Neural cell (in vitro differentiated cells): ENCODE measurements at regions not wholly inside any gene's neighbourhood (a gene's known extent, or its start where the extent isn't known, plus 50 kb on each side); places are given as distances from the start of the nearest gene placed in this dataset.

Experiments used
- H2AFZ ChIP-seq: fragments of 200-600, 300-800 bp; sonication (generic), shearing (Covaris generic); 2 replicates; pipeline ENCODE4 v1.6.0; 2014; ENCODE audit warnings: low read depth, mild to moderate bottlenecking, antibody characterized with exemption, low read length, moderate library complexity
- H3F3A ChIP-seq: fragments of 200-600 bp; shearing (Covaris generic); 2 replicates; pipeline ENCODE4 v1.6.1; 2016; ENCODE audit warnings: mild to moderate bottlenecking, moderate library complexity, mixed read lengths, antibody characterized with exemption, low read length; ENCODE audit not compliant: insufficient read depth, poor library complexity, severe bottlenecking
- H3K27ac ChIP-seq: fragments of 200-600, 300-800 bp; sonication (generic), shearing (Covaris generic); 2 replicates; pipeline ENCODE4 v1.5.1; 2014; ENCODE audit warnings: mild to moderate bottlenecking, low read length, moderate library complexity
- H3K27me3 ChIP-seq: fragments of 300-800, 200-600 bp; sonication (generic), shearing (Covaris generic); 2 replicates; pipeline ENCODE4 v1.6.0; 2014; ENCODE audit warnings: mild to moderate bottlenecking, low read depth, low read length, moderate library complexity; ENCODE audit not compliant: insufficient read depth
- H3K36me3 ChIP-seq: fragments of 300-800, 200-600 bp; sonication (generic), shearing (Covaris generic); 2 replicates; pipeline ENCODE4 v1.5.1; 2014; ENCODE audit warnings: mild to moderate bottlenecking, antibody characterized with exemption, low read length, moderate library complexity; ENCODE audit not compliant: insufficient read depth
- H3K4me2 ChIP-seq: fragments of 300-800, 200-600 bp; sonication (generic), shearing (Covaris generic); 2 replicates; pipeline ENCODE4 v1.6.0; 2014; ENCODE audit warnings: mild to moderate bottlenecking, low read length
- H3K4me3 ChIP-seq: fragments of 300-800, 200-600 bp; sonication (generic), shearing (Covaris generic); 2 replicates; pipeline ENCODE4 v1.5.1; 2014; ENCODE audit warnings: mild to moderate bottlenecking, low read length, moderate library complexity
- H3K79me2 ChIP-seq: fragments of 200-600 bp; shearing (Covaris generic); replicated peaks from 2 replicates; pipeline ENCODE4 v1.6.0; 2014; ENCODE audit warnings: mild to moderate bottlenecking, low read length, moderate library complexity; ENCODE audit not compliant: insufficient read depth
- H3K9ac ChIP-seq: fragments of 300-800, 200-600 bp; sonication (generic), shearing (Covaris generic); 2 replicates; pipeline ENCODE4 v1.6.1; 2016; ENCODE audit warnings: mild to moderate bottlenecking, low read length, mixed read lengths
- H3K9me2 ChIP-seq: fragments of 200-600 bp; shearing (Covaris generic); 2 replicates; pipeline ENCODE4 v1.6.1; 2016; ENCODE audit warnings: mild to moderate bottlenecking, low read length, mixed read lengths; ENCODE audit not compliant: insufficient read depth
- H3K9me3 ChIP-seq: fragments of 200-600, 300-800 bp; sonication (generic), shearing (Covaris generic); 2 replicates; pipeline ENCODE4 v1.6.1; 2016; ENCODE audit warnings: mild to moderate bottlenecking, mixed run types, low read length, moderate library complexity, mixed read lengths
- H4K20me1 ChIP-seq: fragments of 200-600 bp; shearing (Covaris generic); 2 replicates; pipeline ENCODE4 v1.6.1; 2016; ENCODE audit warnings: mild to moderate bottlenecking, mixed run types; ENCODE audit not compliant: insufficient read depth
- EP300 ChIP-seq: fragments of 450-650 bp; conservative IDR thresholded peaks from 2 replicates; pipeline ENCODE4 v1.6.1; 2014; ENCODE audit warnings: antibody characterized with exemption, mild to moderate bottlenecking, moderate library complexity; ENCODE audit not compliant: poor library complexity, severe bottlenecking
- EZH2 ChIP-seq: fragments of 200-600, 300-800 bp; shearing (Covaris generic), sonication (generic); IDR thresholded peaks from 2 replicates; pipeline ENCODE4 v1.6.1; 2014; ENCODE audit warnings: antibody characterized with exemption, low read length, borderline replicate concordance, mild to moderate bottlenecking; ENCODE audit not compliant: insufficient read depth, poor library complexity, severe bottlenecking
- MXI1 ChIP-seq: fragments of 450-650 bp; conservative IDR thresholded peaks from 2 replicates; pipeline ENCODE4 v1.6.1; 2014; ENCODE audit warnings: antibody characterized with exemption, mild to moderate bottlenecking; ENCODE audit not compliant: poor library complexity, severe bottlenecking
- POLR2AphosphoS5 ChIP-seq: IDR thresholded peaks from 2 replicates; pipeline ENCODE4 v1.6.1; 2012
- RAD21 ChIP-seq: fragments of 450-650 bp; conservative IDR thresholded peaks from 2 replicates; pipeline ENCODE4 v1.6.1; 2014; ENCODE audit warnings: antibody characterized with exemption, mild to moderate bottlenecking, moderate library complexity
- SMC3 ChIP-seq: fragments of 450-650 bp; conservative IDR thresholded peaks from 2 replicates; pipeline ENCODE4 v1.6.1; 2014; ENCODE audit warnings: antibody characterized with exemption, mild to moderate bottlenecking, moderate library complexity; ENCODE audit not compliant: poor library complexity
- TAF1 ChIP-seq: IDR thresholded peaks from 2 replicates; pipeline ENCODE4 v1.6.1; 2012; ENCODE audit warnings: low read depth
- TF ChIP-seq, protein P1 (sequence below): IDR thresholded peaks from 2 replicates; pipeline ENCODE4 v1.6.1; 2012; ENCODE audit warnings: borderline replicate concordance
- TF ChIP-seq, protein P2 (sequence below): fragments of 450-650 bp; IDR thresholded peaks from 2 replicates; pipeline ENCODE4 v1.5.1; 2014; ENCODE audit warnings: antibody characterized with exemption, mild to moderate bottlenecking, moderate library complexity; ENCODE audit not compliant: poor library complexity, severe bottlenecking

DNA sequence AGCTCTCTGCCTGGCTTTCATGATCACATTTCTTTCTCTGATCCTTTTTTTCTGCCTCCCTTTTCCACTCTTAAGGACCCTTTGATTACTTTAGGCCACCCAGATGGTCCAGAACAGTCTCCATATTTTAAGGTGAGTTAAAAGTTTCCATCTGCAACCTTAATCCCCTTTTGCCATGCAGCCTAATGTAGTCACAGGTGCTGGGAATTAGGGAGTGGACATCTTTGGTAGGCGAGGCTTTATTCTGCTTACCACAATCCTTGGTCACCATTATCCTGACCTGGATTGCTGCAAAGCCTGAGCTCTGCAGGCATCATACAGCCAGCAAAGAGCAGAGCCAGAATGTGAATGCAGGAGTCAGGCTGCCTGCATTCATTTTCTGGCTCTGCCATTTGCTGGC, 95.9 kb downstream of the XCL2 start:
- Histone ChIP-seq H3K4me2 (no peak overlapping the region), H3K9me2 (no peaks in the 10 kb centered on the region), H3K9ac (no peak overlapping the region), H3K27ac (no peak overlapping the region), H3K27me3 (no peaks in the 10 kb centered on the region), H4K20me1 (no peaks in the 10 kb centered on the region), H3K36me3 (no peaks in the 10 kb centered on the region), H3K9me3 (no peaks in the 10 kb centered on the region), H3K79me2 (no peaks in the 10 kb centered on the region), H2AFZ (no peak overlapping the region), H3F3A (no peaks in the 10 kb centered on the region), H3K4me3 (no peak overlapping the region)
- TF ChIP-seq, protein P1, sequence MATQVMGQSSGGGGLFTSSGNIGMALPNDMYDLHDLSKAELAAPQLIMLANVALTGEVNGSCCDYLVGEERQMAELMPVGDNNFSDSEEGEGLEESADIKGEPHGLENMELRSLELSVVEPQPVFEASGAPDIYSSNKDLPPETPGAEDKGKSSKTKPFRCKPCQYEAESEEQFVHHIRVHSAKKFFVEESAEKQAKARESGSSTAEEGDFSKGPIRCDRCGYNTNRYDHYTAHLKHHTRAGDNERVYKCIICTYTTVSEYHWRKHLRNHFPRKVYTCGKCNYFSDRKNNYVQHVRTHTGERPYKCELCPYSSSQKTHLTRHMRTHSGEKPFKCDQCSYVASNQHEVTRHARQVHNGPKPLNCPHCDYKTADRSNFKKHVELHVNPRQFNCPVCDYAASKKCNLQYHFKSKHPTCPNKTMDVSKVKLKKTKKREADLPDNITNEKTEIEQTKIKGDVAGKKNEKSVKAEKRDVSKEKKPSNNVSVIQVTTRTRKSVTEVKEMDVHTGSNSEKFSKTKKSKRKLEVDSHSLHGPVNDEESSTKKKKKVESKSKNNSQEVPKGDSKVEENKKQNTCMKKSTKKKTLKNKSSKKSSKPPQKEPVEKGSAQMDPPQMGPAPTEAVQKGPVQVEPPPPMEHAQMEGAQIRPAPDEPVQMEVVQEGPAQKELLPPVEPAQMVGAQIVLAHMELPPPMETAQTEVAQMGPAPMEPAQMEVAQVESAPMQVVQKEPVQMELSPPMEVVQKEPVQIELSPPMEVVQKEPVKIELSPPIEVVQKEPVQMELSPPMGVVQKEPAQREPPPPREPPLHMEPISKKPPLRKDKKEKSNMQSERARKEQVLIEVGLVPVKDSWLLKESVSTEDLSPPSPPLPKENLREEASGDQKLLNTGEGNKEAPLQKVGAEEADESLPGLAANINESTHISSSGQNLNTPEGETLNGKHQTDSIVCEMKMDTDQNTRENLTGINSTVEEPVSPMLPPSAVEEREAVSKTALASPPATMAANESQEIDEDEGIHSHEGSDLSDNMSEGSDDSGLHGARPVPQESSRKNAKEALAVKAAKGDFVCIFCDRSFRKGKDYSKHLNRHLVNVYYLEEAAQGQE = no peak
- TF ChIP-seq SMC3 (no peak), RAD21 (no peak), TAF1 (no peak), MXI1 (no peak), EZH2 (no peak), POLR2AphosphoS5 (no peak), EP300 (no peak)
- TF ChIP-seq, protein P2, sequence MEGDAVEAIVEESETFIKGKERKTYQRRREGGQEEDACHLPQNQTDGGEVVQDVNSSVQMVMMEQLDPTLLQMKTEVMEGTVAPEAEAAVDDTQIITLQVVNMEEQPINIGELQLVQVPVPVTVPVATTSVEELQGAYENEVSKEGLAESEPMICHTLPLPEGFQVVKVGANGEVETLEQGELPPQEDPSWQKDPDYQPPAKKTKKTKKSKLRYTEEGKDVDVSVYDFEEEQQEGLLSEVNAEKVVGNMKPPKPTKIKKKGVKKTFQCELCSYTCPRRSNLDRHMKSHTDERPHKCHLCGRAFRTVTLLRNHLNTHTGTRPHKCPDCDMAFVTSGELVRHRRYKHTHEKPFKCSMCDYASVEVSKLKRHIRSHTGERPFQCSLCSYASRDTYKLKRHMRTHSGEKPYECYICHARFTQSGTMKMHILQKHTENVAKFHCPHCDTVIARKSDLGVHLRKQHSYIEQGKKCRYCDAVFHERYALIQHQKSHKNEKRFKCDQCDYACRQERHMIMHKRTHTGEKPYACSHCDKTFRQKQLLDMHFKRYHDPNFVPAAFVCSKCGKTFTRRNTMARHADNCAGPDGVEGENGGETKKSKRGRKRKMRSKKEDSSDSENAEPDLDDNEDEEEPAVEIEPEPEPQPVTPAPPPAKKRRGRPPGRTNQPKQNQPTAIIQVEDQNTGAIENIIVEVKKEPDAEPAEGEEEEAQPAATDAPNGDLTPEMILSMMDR = no peak

DNA sequence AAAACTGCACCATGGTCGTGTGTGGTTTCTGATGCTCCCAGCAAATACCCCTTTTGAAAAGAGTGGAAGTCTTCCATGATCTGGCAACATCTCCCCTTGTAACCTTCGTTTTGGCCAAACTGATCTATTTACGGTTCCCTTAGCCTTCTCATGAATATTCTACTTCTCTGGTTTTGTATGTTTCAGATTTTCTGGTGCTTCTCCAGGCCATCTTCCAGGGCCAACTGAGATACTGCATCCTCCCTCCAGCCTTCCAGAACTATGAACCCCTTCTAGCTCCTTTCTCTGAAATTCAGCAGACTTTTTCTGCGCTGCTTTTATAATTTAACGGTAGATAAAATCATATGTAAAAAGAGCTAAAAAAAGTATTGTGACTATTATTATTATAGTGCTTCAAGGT, 97.7 kb downstream of the XCL2 start:
- Histone ChIP-seq H4K20me1 (no peaks in the 10 kb centered on the region), H3K36me3 (no peaks in the 10 kb centered on the region), H3K9me3 (no peaks in the 10 kb centered on the region), H3K4me3 (no peak overlapping the region), H3K27ac (no peak overlapping the region), H3K4me2 (no peak overlapping the region), H2AFZ (no peak overlapping the region), H3K27me3 (no peaks in the 10 kb centered on the region), H3F3A (no peaks in the 10 kb centered on the region), H3K9me2 (no peaks in the 10 kb centered on the region), H3K79me2 (no peaks in the 10 kb centered on the region), H3K9ac (no peak overlapping the region)
- TF ChIP-seq EP300 (no peak), MXI1 (no peak), TAF1 (no peak), RAD21 (no peak), POLR2AphosphoS5 (no peak), EZH2 (no peak), SMC3 (no peak)
- TF ChIP-seq, protein P1 = no peak
- TF ChIP-seq, protein P2 = no peak
